Sigmoid colon (tissue), 6 donors: ENCODE measurements at regions not wholly inside any gene's neighbourhood (a gene's known extent, or its start where the extent isn't known, plus 50 kb on each side); places are given as distances from the start of the nearest gene placed in this dataset.

Experiments
- DNase-seq: peaks from one replicate; pipeline ENCODE4 v3.0.0-alpha.2; 2019
- H3K27ac ChIP-seq, 4 donors: fragments of 200-600 bp; sonication (generic); one replicate each; pipeline ENCODE4 v1.5.1; 2016 to 2019; ENCODE audit warnings: mild to moderate bottlenecking in 1 of 4
- H3K27me3 ChIP-seq, 3 donors: fragments of 200-600 bp; sonication (generic); one replicate each; pipeline ENCODE4 v1.5.1; 2019; ENCODE audit warnings: mild to moderate bottlenecking in 1 of 3
- H3K36me3 ChIP-seq, 4 donors: fragments of 200-600 bp; sonication (generic); one replicate each; pipeline ENCODE4 v1.5.1; 2016 to 2019
- H3K4me1 ChIP-seq, 4 donors: fragments of 200-600 bp; sonication (generic); one replicate each; pipeline ENCODE4 v1.5.1; 2017 to 2019
- H3K4me3 ChIP-seq, 4 donors: fragments of 200-600 bp; sonication (generic); one replicate each; pipeline ENCODE4 v1.5.1; 2017 to 2019; ENCODE audit warnings: mild to moderate bottlenecking in 2 of 4, moderate library complexity in 1 of 4
- H3K9me3 ChIP-seq, 4 donors: fragments of 200-600 bp in 3 of 4; sonication (generic) in 3 of 4; one replicate each; pipeline versions ENCODE4 v1.5.1 to v1.6.1; 2013 to 2019
- EP300 ChIP-seq, 4 donors: sonication (generic); formaldehyde crosslinking; IDR thresholded peaks; one replicate each; pipeline ENCODE4 v1.6.1; 2017; ENCODE audit warnings: antibody characterized with exemption in 4 of 4
- POLR2A ChIP-seq, 2 donors: fragments of 450-650 bp; IDR thresholded peaks; one replicate each; pipeline ENCODE4 v1.6.1; 2016; ENCODE audit warnings: antibody characterized with exemption in 2 of 2, mild to moderate bottlenecking in 2 of 2, moderate library complexity in 2 of 2
- POLR2AphosphoS5 ChIP-seq, 4 donors: sonication (generic); formaldehyde crosslinking; IDR thresholded peaks; one replicate each; pipeline ENCODE4 v1.6.1; 2017; ENCODE audit warnings: antibody characterized with exemption in 4 of 4
- WGBS, 2 donors: extraction: QIAGEN DNeasy Blood & Tissue Kit; methylation state at CpG; one replicate each; pipeline ENCODE4 v1.1.7; 2013; 5-methylcytosine and 5-hydroxymethylcytosine counted together
- intact Hi-C: fragments of 100-400 bp; cut with DNase I; formaldehyde crosslinking; loops from one replicate; pipeline ENCODE4 v1.15.1; 2023
- TF ChIP-seq, protein P1 (sequence below), 4 experiments: fragments of 450-650 bp in 3 of 4; fragments of 200-600 bp in 1 of 4; IDR thresholded peaks; one replicate each; pipeline ENCODE4 v1.5.1; 2016 to 2019; ENCODE audit warnings: antibody characterized with exemption in 4 of 4, mild to moderate bottlenecking in 3 of 4, moderate library complexity in 2 of 4
- donor health status: healthy with polysubstance abuse.
- donor health status: healthy.

DNA sequence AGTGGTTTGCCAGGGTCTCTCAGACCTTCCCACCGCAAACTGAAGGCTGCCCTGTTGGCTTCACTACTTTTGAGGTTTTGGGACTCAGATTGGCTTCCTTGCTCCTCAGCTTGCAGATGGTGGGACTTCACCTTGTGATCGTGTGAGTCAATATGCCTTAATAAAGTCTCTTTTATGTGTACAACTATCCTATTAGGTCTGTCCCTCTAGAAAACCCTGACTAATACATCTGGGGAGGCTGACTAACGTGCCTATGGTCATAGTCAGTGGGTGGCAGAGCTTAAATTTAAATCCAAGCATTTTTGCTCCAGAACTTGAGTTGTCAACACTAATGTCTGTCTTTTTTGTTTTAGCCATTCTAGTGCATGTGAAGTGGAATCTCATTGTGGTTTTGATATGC, 76.5 kb upstream of the CHODL start:
- no peak overlapping the region for H3K27ac ChIP-seq
- intact Hi-C loops, result no loop called here
- WGBS, 2 donors, result 59 to 80% methylated on average over 3 of the region's 3 CpGs
- H3K27me3 ChIP-seq, result no peaks in the 10 kb centered on the region
- no peaks in the 10 kb centered on the region for H3K4me1 ChIP-seq
- TF ChIP-seq, protein P1, sequence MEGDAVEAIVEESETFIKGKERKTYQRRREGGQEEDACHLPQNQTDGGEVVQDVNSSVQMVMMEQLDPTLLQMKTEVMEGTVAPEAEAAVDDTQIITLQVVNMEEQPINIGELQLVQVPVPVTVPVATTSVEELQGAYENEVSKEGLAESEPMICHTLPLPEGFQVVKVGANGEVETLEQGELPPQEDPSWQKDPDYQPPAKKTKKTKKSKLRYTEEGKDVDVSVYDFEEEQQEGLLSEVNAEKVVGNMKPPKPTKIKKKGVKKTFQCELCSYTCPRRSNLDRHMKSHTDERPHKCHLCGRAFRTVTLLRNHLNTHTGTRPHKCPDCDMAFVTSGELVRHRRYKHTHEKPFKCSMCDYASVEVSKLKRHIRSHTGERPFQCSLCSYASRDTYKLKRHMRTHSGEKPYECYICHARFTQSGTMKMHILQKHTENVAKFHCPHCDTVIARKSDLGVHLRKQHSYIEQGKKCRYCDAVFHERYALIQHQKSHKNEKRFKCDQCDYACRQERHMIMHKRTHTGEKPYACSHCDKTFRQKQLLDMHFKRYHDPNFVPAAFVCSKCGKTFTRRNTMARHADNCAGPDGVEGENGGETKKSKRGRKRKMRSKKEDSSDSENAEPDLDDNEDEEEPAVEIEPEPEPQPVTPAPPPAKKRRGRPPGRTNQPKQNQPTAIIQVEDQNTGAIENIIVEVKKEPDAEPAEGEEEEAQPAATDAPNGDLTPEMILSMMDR (IDR thresholded peaks at IDR 0.05), result no peak
- TF ChIP-seq POLR2AphosphoS5 (IDR thresholded peaks at IDR 0.05) (no peak), EP300 (IDR thresholded peaks at IDR 0.05) (no peak), POLR2A (IDR thresholded peaks at IDR 0.05) (no peak)
- no peak overlapping the region for H3K4me3 ChIP-seq
- no peak for DNase-seq
- H3K9me3 ChIP-seq, result no peaks in the 10 kb centered on the region
- no peaks in the 10 kb centered on the region for H3K36me3 ChIP-seq

DNA sequence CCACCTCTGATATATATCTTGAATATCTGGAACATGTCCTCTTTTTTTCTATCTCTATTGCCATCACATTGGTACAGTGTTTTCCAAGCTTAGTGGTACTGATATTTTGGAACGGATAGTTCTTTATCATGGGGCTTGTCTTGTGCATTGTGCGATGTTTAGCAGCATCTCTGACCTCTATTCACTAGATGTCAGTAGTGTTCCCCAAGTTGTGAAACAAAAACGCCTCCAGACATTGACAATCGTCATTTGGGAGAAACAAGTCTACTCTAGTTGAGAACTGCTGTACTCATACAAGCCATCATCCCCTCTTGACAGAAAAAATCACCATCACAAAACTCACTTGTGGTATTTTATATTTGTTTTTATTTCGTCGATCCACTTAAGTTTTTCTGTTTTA, 79.7 kb upstream of the CHODL start:
- no peaks in the 10 kb centered on the region for H3K4me1 ChIP-seq
- no peak overlapping the region for H3K4me3 ChIP-seq
- intact Hi-C loops, result no loop called here
- WGBS, 2 donors, result 70 to 76% methylated on average over 6 of the region's 6 CpGs
- no peaks in the 10 kb centered on the region for H3K27me3 ChIP-seq
- DNase-seq, result no peak
- H3K36me3 ChIP-seq, result no peaks in the 10 kb centered on the region
- TF ChIP-seq, protein P1 (IDR thresholded peaks at IDR 0.05), result no peak
- TF ChIP-seq POLR2AphosphoS5 (IDR thresholded peaks at IDR 0.05), result no peak
- TF ChIP-seq EP300 (IDR thresholded peaks at IDR 0.05), result no peak
- no peak for TF ChIP-seq POLR2A (IDR thresholded peaks at IDR 0.05)
- no peak overlapping the region for H3K27ac ChIP-seq
- no peaks in the 10 kb centered on the region for H3K9me3 ChIP-seq

DNA sequence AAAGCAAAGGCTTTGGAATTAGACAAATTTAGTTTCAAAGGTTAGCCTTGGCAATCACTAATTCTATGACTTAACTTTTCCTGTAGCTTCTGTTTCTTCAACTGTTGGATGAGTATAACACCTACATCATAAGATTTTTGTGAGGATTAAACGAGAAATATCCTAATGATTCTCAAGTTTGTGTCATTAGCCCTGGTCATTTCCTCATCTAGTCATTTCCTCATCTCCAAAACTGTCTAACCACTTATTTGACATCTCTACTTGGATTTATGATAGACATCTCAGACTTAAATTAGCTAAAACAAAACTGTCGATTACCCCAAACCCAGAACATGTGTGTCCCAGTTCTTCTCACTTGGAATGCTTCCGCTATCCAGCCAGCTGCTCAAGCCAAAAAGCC, 80.2 kb upstream of the CHODL start:
- H3K4me1 ChIP-seq, result no peaks in the 10 kb centered on the region
- H3K27me3 ChIP-seq, result no peaks in the 10 kb centered on the region
- DNase-seq, result no peak
- no peak overlapping the region for H3K4me3 ChIP-seq
- no peaks in the 10 kb centered on the region for H3K36me3 ChIP-seq
- 57 to 71% methylated on average over 3 of the region's 3 CpGs for WGBS, 2 donors
- H3K27ac ChIP-seq, result no peak overlapping the region
- TF ChIP-seq POLR2AphosphoS5 (IDR thresholded peaks at IDR 0.05) (no peak), POLR2A (IDR thresholded peaks at IDR 0.05) (no peak), EP300 (IDR thresholded peaks at IDR 0.05) (no peak)
- TF ChIP-seq, protein P1 (IDR thresholded peaks at IDR 0.05), result no peak
- intact Hi-C loops, result no loop called here
- H3K9me3 ChIP-seq, result no peaks in the 10 kb centered on the region

DNA sequence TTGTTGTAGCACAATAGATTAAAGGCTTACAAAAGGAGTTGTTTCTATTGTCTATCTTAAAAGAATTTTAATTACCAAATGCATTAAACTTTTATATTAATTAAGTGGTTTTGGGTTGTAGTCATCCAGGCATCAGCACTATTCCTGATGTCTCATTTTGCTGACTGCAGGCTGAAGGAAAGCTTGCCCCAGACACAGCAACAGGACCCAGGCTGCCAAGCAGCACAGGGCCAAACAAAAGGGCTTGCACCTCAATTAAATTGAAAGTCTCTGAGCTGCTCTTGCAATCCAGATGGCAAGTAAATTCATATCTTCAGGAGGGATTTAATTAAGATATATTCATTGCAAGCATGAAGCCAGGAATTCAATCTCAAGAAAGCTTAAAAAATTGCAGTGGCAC, 80.7 kb upstream of the CHODL start:
- H3K27ac ChIP-seq, result no peak overlapping the region
- DNase-seq, result no peak
- TF ChIP-seq EP300 (IDR thresholded peaks at IDR 0.05), result no peak
- TF ChIP-seq POLR2AphosphoS5 (IDR thresholded peaks at IDR 0.05), result no peak
- no peak for TF ChIP-seq POLR2A (IDR thresholded peaks at IDR 0.05)
- TF ChIP-seq, protein P1 (IDR thresholded peaks at IDR 0.05), result no peak
- intact Hi-C loops, result no loop called here
- H3K9me3 ChIP-seq, result no peaks in the 10 kb centered on the region
- no peaks in the 10 kb centered on the region for H3K36me3 ChIP-seq
- H3K4me1 ChIP-seq, result no peaks in the 10 kb centered on the region
- no peak overlapping the region for H3K4me3 ChIP-seq
- H3K27me3 ChIP-seq, result no peaks in the 10 kb centered on the region

DNA sequence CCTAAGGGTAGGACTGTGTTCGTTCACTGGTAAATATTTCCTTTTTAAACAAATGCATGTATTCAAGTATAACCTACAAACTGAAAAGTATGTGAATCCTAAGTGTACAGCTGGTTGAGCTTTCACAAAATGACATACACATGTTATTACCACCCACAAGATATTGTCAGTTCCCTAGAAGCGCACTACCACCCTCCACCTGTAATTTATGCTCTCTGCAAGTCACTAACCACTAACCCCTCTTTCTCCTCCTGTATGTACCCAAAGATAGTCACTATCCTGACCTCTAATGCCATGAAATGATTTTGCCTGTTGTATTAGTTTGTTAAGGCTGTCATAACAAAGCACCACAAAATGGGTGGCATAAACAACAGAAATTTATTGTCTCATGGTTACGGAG, 82.8 kb upstream of the CHODL start:
- Histone ChIP-seq H3K27me3 (no peaks in the 10 kb centered on the region), H3K27ac (no peak overlapping the region), H3K4me3 (no peak overlapping the region), H3K36me3 (no peaks in the 10 kb centered on the region), H3K9me3 (no peaks in the 10 kb centered on the region), H3K4me1 (no peaks in the 10 kb centered on the region)
- TF ChIP-seq POLR2A (IDR thresholded peaks at IDR 0.05) (no peak), EP300 (IDR thresholded peaks at IDR 0.05) (no peak), POLR2AphosphoS5 (IDR thresholded peaks at IDR 0.05) (no peak)
- TF ChIP-seq, protein P1 (IDR thresholded peaks at IDR 0.05), result no peak
- no peak for DNase-seq
- intact Hi-C loops, result no loop called here
- WGBS, 2 donors, result 85 to 91% methylated on average over 3 of the region's 3 CpGs
